ENCODE measurements at regions not wholly inside any gene's neighbourhood (a gene's known extent, or its start where the extent isn't known, plus 50 kb on each side); places are given as distances from the start of the nearest gene placed in this dataset.

- TF ChIP-seq POLR2A (IDR thresholded peaks at IDR 0.05) (no peak), POLR2AphosphoS5 (IDR thresholded peaks at IDR 0.05) (no peak), CTCF (IDR thresholded peaks at IDR 0.05) (no peak)
Measured at GRCh38 chr3:180755556-180755955, 76.3 kb upstream of the CCDC39 start.
